Right forelimb (tissue), 1 donor: ENCODE measurements at regions not wholly inside any gene's neighbourhood (a gene's known extent, or its start where the extent isn't known, plus 50 kb on each side); places are given as distances from the start of the nearest gene placed in this dataset.

Experiments
- DNase-seq: peaks from one replicate; pipeline ENCODE4 v3.0.0-alpha.2; 2018

- no peak for DNase-seq
These were observed 406.4 kb downstream of the SNAPC1 start for GRCh38 chr14:62168564-62169155.

GRCh38 chr14:62179367-62180018, 417.3 kb downstream of the SNAPC1 start:
- peak; percentile 69 for DNase-seq

- DNase-seq: no peak
These were observed 419.4 kb downstream of the SNAPC1 start for GRCh38 chr14:62181591-62181990.

GRCh38 chr14:62185078-62185477, 422.9 kb downstream of the SNAPC1 start:
- DNase-seq: no peak

- DNase-seq: no peak
These were observed 425.0 kb downstream of the SNAPC1 start for GRCh38 chr14:62187265-62187664.

- no peak for DNase-seq
These were observed 427.5 kb downstream of the SNAPC1 start for GRCh38 chr14:62189698-62190097.

GRCh38 chr14:62206456-62206855, 444.2 kb downstream of the SNAPC1 start:
- DNase-seq: no peak

GRCh38 chr14:62209287-62209899, 447.2 kb downstream of the SNAPC1 start:
- DNase-seq: no peak

GRCh38 chr14:62213516-62213915, 451.3 kb downstream of the SNAPC1 start:
- DNase-seq: no peak

GRCh38 chr14:62216121-62216520, 453.9 kb downstream of the SNAPC1 start:
- no peak for DNase-seq

- no peak for DNase-seq
These were observed 472.6 kb downstream of the SNAPC1 start for GRCh38 chr14:62234849-62235248.

- DNase-seq: no peak
These were observed 482.0 kb downstream of the SNAPC1 start for GRCh38 chr14:62244221-62244620.

- DNase-seq: no peak
These were observed 485.0 kb downstream of the SNAPC1 start for GRCh38 chr14:62247266-62247665.

GRCh38 chr14:62251237-62251636, 489.0 kb downstream of the SNAPC1 start:
- DNase-seq: no peak

- no peak for DNase-seq
These were observed 491.0 kb downstream of the SNAPC1 start for GRCh38 chr14:62253171-62253570.

- DNase-seq: no peak
These were observed 491.7 kb downstream of the SNAPC1 start for GRCh38 chr14:62253911-62254310.

- DNase-seq: no peak
These were observed 507.0 kb downstream of the SNAPC1 start for GRCh38 chr14:62269204-62269603.

GRCh38 chr14:62270236-62270635, 508.0 kb downstream of the SNAPC1 start:
- DNase-seq: no peak

- DNase-seq: no peak
These were observed 518.1 kb downstream of the SNAPC1 start for GRCh38 chr14:62280366-62280765.

GRCh38 chr14:62283837-62284236, 521.6 kb downstream of the SNAPC1 start:
- DNase-seq: no peak

GRCh38 chr14:62289471-62289870, 527.3 kb downstream of the SNAPC1 start:
- DNase-seq: no peak

GRCh38 chr14:62301080-62301479, 538.9 kb downstream of the SNAPC1 start:
- DNase-seq: no peak

- no peak for DNase-seq
These were observed 539.7 kb downstream of the SNAPC1 start for GRCh38 chr14:62301911-62302310.

- no peak for DNase-seq
These were observed 541.2 kb downstream of the SNAPC1 start for GRCh38 chr14:62303437-62303836.

GRCh38 chr14:62304257-62304656, 542.0 kb downstream of the SNAPC1 start:
- no peak for DNase-seq
